OCI-LY7 (cell line): ENCODE measurements at regions not wholly inside any gene's neighbourhood (a gene's known extent, or its start where the extent isn't known, plus 50 kb on each side); places are given as distances from the start of the nearest gene placed in this dataset.

Experiments
- EZH2phosphoT487 ChIP-seq: fragments of 200-600 bp; sonication (generic); IDR thresholded peaks from 2 replicates; pipeline ENCODE4 v1.6.1; 2018; ENCODE audit warnings: low read depth, borderline replicate concordance, mild to moderate bottlenecking, mixed run types, antibody characterized with exemption, low read length, moderate library complexity, mixed read lengths
- TF ChIP-seq, protein P1 (sequence below): fragments of 200-600 bp; sonication (generic); conservative IDR thresholded peaks from 2 replicates; pipeline ENCODE4 v1.5.1; 2014; ENCODE audit warnings: mild to moderate bottlenecking, antibody characterized with exemption, low read length, moderate library complexity, mixed read lengths

DNA sequence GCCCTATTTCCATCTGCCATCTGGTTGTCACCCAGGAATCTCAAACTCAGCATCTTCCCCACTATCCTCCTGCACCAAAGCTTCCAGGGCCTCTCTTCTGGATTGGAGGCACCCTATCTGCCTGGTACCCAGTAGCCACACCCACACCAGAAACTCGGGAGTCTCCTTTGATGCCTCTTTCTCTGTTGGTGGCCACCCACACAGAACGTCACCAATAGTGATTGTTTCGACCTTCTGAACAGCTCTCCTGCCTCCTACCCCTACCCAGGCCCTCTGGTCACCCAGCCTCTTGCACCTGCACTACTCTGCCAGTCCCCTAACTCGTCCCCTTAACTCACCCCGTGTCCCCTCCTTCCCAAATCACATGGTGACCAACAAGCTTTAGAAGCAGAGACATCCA is 95.0 kb downstream of the IRF2BPL start:
- TF ChIP-seq, protein P1, sequence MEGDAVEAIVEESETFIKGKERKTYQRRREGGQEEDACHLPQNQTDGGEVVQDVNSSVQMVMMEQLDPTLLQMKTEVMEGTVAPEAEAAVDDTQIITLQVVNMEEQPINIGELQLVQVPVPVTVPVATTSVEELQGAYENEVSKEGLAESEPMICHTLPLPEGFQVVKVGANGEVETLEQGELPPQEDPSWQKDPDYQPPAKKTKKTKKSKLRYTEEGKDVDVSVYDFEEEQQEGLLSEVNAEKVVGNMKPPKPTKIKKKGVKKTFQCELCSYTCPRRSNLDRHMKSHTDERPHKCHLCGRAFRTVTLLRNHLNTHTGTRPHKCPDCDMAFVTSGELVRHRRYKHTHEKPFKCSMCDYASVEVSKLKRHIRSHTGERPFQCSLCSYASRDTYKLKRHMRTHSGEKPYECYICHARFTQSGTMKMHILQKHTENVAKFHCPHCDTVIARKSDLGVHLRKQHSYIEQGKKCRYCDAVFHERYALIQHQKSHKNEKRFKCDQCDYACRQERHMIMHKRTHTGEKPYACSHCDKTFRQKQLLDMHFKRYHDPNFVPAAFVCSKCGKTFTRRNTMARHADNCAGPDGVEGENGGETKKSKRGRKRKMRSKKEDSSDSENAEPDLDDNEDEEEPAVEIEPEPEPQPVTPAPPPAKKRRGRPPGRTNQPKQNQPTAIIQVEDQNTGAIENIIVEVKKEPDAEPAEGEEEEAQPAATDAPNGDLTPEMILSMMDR = no peak
- no peak for TF ChIP-seq EZH2phosphoT487
